CD14-positive monocyte (primary cell): ENCODE measurements at regions not wholly inside any gene's neighbourhood (a gene's known extent, or its start where the extent isn't known, plus 50 kb on each side); places are given as distances from the start of the nearest gene placed in this dataset.

ENCODE experiments used
- DNase-seq, 3 donors: peaks; one replicate each; pipeline ENCODE4 v3.0.0-alpha.2; 2011 to 2022
- H2AFZ ChIP-seq: 2 replicates; pipeline ENCODE4 v1.6.0; 2012; ENCODE audit warnings: mild to moderate bottlenecking, low read depth, low read length, inconsistent platforms; ENCODE audit not compliant: insufficient read depth, poor library complexity, severe bottlenecking
- H3K27ac ChIP-seq, 2 donors: 1 replicate in 1 of 2; 2 replicates in 1 of 2; pipeline ENCODE4 v1.5.1; 2012 to 2013; ENCODE audit warnings: low read length in 2 of 2, control low read depth in 1 of 2, inconsistent platforms in 1 of 2, low read depth in 1 of 2, mild to moderate bottlenecking in 1 of 2
- H3K27me3 ChIP-seq, 2 donors: one replicate each; pipeline versions ENCODE4 v1.6.0 to v1.6.1; 2011 to 2013; ENCODE audit warnings: low read length in 2 of 2; ENCODE audit not compliant: control insufficient read depth in 2 of 2, insufficient read depth in 2 of 2
- H3K36me3 ChIP-seq, 2 donors: replicated peaks in 1 of 2; 1 replicate in 1 of 2; 2 replicates in 1 of 2; pipeline versions ENCODE4 v1.5.1 to v1.6.1; 2012 to 2013; ENCODE audit warnings: low read length in 2 of 2, control low read depth in 1 of 2, inconsistent platforms in 1 of 2, mild to moderate bottlenecking in 1 of 2; ENCODE audit not compliant: insufficient read depth in 2 of 2, control insufficient read depth in 1 of 2
- H3K4me1 ChIP-seq, 2 donors: 1 replicate in 1 of 2; 2 replicates in 1 of 2; pipeline versions ENCODE4 v1.5.1 to v1.6.1; 2012 to 2013; ENCODE audit warnings: low read length in 2 of 2, control low read depth in 1 of 2, inconsistent platforms in 1 of 2, mild to moderate bottlenecking in 1 of 2, moderate library complexity in 1 of 2; ENCODE audit not compliant: insufficient read depth in 2 of 2, control insufficient read depth in 1 of 2
- H3K4me2 ChIP-seq: replicated peaks from 2 replicates; pipeline ENCODE3; 2012; ENCODE audit warnings: low read length, moderate library complexity, mild to moderate bottlenecking; ENCODE audit not compliant: poor library complexity, severe bottlenecking; ENCODE audit errors: extremely low read depth
- H3K4me3 ChIP-seq, 3 experiments: fragments of 200-600 bp in 1 of 3; sonication (generic) in 1 of 3; replicated peaks in 1 of 3; 1 replicate in 2 of 3; 2 replicates in 1 of 3; pipeline ENCODE4 v1.5.1; 2011 to 2013; ENCODE audit warnings: low read length in 3 of 3, mild to moderate bottlenecking in 3 of 3, control low read depth in 2 of 3, low read depth in 2 of 3, inconsistent platforms in 1 of 3, moderate library complexity in 1 of 3
- H3K79me2 ChIP-seq: 2 replicates; pipeline ENCODE4 v1.6.0; 2012; ENCODE audit warnings: mild to moderate bottlenecking, control low read depth, inconsistent platforms, low read length, moderate library complexity; ENCODE audit not compliant: insufficient read depth
- H3K9ac ChIP-seq: 2 replicates; pipeline ENCODE4 v1.6.0; 2017; ENCODE audit warnings: low read length, mild to moderate bottlenecking; ENCODE audit not compliant: insufficient read depth, poor library complexity, severe bottlenecking
- H3K9me3 ChIP-seq, 2 donors: replicated peaks in 1 of 2; 1 replicate in 1 of 2; 2 replicates in 1 of 2; pipeline versions ENCODE4 v1.5.1 to v1.6.1; 2012 to 2013; ENCODE audit warnings: low read length in 2 of 2, control low read depth in 1 of 2; ENCODE audit not compliant: control insufficient read depth in 1 of 2, insufficient read depth in 1 of 2
- H4K20me1 ChIP-seq: 2 replicates; pipeline ENCODE4 v1.6.0; 2012; ENCODE audit warnings: mild to moderate bottlenecking, low read length, control low read depth, moderate library complexity; ENCODE audit not compliant: insufficient read depth
- H3K27ac Mint-ChIP-seq, 7 donors: one replicate each; pipeline ENCODE4 v1.8.0; 2020; ENCODE audit warnings: mild to moderate bottlenecking in 7 of 7, mixed read lengths in 7 of 7, moderate library complexity in 6 of 7, inconsistent platforms in 2 of 7
- H3K27me3 Mint-ChIP-seq, 3 donors: one replicate each; pipeline ENCODE4 v1.8.0; 2021 to 2022; ENCODE audit warnings: low read depth in 3 of 3, mild to moderate bottlenecking in 3 of 3, mixed read lengths in 3 of 3, moderate library complexity in 3 of 3, inconsistent platforms in 1 of 3
- H3K36me3 Mint-ChIP-seq, 2 donors: one replicate each; pipeline ENCODE4 v1.8.0; 2020; ENCODE audit warnings: mixed read lengths in 2 of 2, inconsistent platforms in 1 of 2, mild to moderate bottlenecking in 1 of 2
- H3K4me1 Mint-ChIP-seq: one replicate; pipeline ENCODE4 v1.8.0; 2020; ENCODE audit warnings: mild to moderate bottlenecking, mixed read lengths
- H3K4me3 Mint-ChIP-seq, 2 donors: one replicate each; pipeline ENCODE4 v1.8.0; 2020; ENCODE audit warnings: mild to moderate bottlenecking in 2 of 2, mixed read lengths in 2 of 2, moderate library complexity in 1 of 2
- H3K9me3 Mint-ChIP-seq, 7 donors: one replicate each; pipeline ENCODE4 v1.8.0; 2020 to 2022; ENCODE audit warnings: mixed read lengths in 7 of 7, mild to moderate bottlenecking in 6 of 7, moderate library complexity in 6 of 7, inconsistent platforms in 2 of 7
- WGBS: methylation state at CpG from one replicate; pipeline ENCODE4 v1.1.5; 2013; ENCODE audit warnings: missing lambda C conversion rate; ENCODE audit not compliant: insufficient coverage; 5-methylcytosine and 5-hydroxymethylcytosine counted together
- intact Hi-C, 2 donors: fragments of 100-400 bp; cut with micrococcal nuclease; formaldehyde crosslinking; loops; one replicate each; pipeline versions ENCODE4 v1.15.0 to v1.15.1; 2023
- TF ChIP-seq, protein P1 (sequence below): fragments of 200-600 bp; IDR thresholded peaks from one replicate; pipeline ENCODE4 v1.8.0; 2022; ENCODE audit warnings: antibody characterized with exemption, mild to moderate bottlenecking

- H3K27me3 Mint-ChIP-seq, result peaks cover 4 to 6% (median 5%) of the 10 kb centered on the region in 3 donors
- no peaks in the 10 kb centered on the region for H3K36me3 ChIP-seq
- H3K9me3 Mint-ChIP-seq, result peaks cover 0 to 6% (median 3%) of the 10 kb centered on the region in 7 donors
- H3K27me3 ChIP-seq, result no peaks in the 10 kb centered on the region
- no peak overlapping the region for H3K9ac ChIP-seq
- H3K79me2 ChIP-seq, result no peaks in the 10 kb centered on the region
- no peaks in the 10 kb centered on the region for H3K4me1 ChIP-seq
- no peak overlapping the region for H3K4me3 ChIP-seq
- H3K4me2 ChIP-seq, result no peak overlapping the region
- no peaks in the 10 kb centered on the region for H3K9me3 ChIP-seq
- no peak overlapping the region for H3K4me3 Mint-ChIP-seq
- no peaks in the 10 kb centered on the region for H3K36me3 Mint-ChIP-seq
- intact Hi-C loops, result no loop called here
- no peaks in the 10 kb centered on the region for H3K4me1 Mint-ChIP-seq
- H3K27ac ChIP-seq, result no peak overlapping the region
- H3K27ac Mint-ChIP-seq, result no peak overlapping the region
- no peaks in the 10 kb centered on the region for H4K20me1 ChIP-seq
- 100% methylated on average over 1 of the region's 4 CpGs for WGBS
- no peak for DNase-seq
- TF ChIP-seq, protein P1, sequence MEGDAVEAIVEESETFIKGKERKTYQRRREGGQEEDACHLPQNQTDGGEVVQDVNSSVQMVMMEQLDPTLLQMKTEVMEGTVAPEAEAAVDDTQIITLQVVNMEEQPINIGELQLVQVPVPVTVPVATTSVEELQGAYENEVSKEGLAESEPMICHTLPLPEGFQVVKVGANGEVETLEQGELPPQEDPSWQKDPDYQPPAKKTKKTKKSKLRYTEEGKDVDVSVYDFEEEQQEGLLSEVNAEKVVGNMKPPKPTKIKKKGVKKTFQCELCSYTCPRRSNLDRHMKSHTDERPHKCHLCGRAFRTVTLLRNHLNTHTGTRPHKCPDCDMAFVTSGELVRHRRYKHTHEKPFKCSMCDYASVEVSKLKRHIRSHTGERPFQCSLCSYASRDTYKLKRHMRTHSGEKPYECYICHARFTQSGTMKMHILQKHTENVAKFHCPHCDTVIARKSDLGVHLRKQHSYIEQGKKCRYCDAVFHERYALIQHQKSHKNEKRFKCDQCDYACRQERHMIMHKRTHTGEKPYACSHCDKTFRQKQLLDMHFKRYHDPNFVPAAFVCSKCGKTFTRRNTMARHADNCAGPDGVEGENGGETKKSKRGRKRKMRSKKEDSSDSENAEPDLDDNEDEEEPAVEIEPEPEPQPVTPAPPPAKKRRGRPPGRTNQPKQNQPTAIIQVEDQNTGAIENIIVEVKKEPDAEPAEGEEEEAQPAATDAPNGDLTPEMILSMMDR, result no peak
- no peak overlapping the region for H2AFZ ChIP-seq
Observed at GRCh38 chr10:130587718-130588117, 451.5 kb downstream of the GLRX3 start.

- Histone ChIP-seq H3K79me2 (no peaks in the 10 kb centered on the region), H3K9me3 (peaks cover under 1 to 6% of the 10 kb centered on the region in 2 donors), H3K27ac (no peak overlapping the region), H3K9ac (no peak overlapping the region), H3K27me3 (no peaks in the 10 kb centered on the region), H3K4me2 (no peak overlapping the region), H4K20me1 (no peaks in the 10 kb centered on the region), H3K36me3 (no peaks in the 10 kb centered on the region), H2AFZ (no peak overlapping the region), H3K4me1 (no peaks in the 10 kb centered on the region), H3K4me3 (no peak overlapping the region)
- Mint-ChIP-seq H3K4me3 (no peak overlapping the region), H3K4me1 (no peaks in the 10 kb centered on the region), H3K27ac (no peak overlapping the region), H3K27me3 (peaks cover 0 to 3% (median 1%) of the 10 kb centered on the region in 3 donors), H3K9me3 (peaks cover 2 to 25% (median 4%) of the 10 kb centered on the region in 7 donors), H3K36me3 (no peaks in the 10 kb centered on the region)
- DNase-seq, result no peak
- intact Hi-C loops, result no loop called here
- WGBS, result 82% methylated on average over 9 of the region's 9 CpGs
- TF ChIP-seq, protein P1, result no peak
Observed at GRCh38 chr10:130606001-130606405, 469.8 kb downstream of the GLRX3 start.
